SK-N-SH (cell line): ENCODE measurements at regions not wholly inside any gene's neighbourhood (a gene's known extent, or its start where the extent isn't known, plus 50 kb on each side); places are given as distances from the start of the nearest gene placed in this dataset.

Experiments
- CTCF ChIP-seq: fragments of 200-600 bp; sonication (generic); IDR thresholded peaks from 2 replicates; pipeline ENCODE4 v1.6.1; 2017; ENCODE audit warnings: antibody characterized with exemption, mild to moderate bottlenecking, moderate library complexity
- JUND ChIP-seq: IDR thresholded peaks from 2 replicates; pipeline ENCODE4 v1.4.0; 2012
- MEF2A ChIP-seq: IDR thresholded peaks from 2 replicates; pipeline ENCODE4 v1.4.0; 2012; ENCODE audit warnings: low read depth, borderline replicate concordance

DNA sequence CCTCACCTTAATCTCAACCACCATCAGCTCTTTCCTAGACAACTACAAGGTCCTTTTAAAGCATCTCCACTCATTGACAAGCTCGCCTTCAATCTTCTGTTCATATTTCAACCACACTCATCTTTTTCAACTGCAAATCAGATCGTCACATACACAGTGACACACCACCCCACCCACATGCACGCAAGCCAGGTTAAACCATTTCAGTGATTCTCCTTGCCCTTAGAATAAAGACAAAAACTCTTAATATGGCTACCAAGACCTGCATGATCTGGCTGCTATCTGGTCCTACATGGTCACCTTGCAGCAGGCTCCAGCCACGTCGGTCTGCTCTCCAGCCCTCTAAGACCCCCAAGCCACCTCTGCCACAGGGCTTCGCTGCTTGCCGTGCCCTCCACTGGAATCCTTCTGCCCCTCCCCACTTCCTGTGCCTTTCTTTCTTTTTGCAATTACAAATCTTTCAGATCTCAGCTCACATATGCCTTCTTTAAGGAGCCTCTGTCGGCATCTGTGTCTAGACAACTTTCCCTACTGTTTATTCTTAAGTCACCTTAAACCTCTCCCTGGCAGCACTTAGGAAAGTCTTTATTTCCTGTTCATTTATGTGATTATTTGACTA is 507.3 kb upstream of the ARID1B start:
- TF ChIP-seq MEF2A: no peak
- TF ChIP-seq CTCF: no peak
- TF ChIP-seq JUND: no peak
